ENCODE measurements at regions not wholly inside any gene's neighbourhood (a gene's known extent, or its start where the extent isn't known, plus 50 kb on each side); places are given as distances from the start of the nearest gene placed in this dataset.
"Not testable (repeated sequence)": the region's sequence is repeated elsewhere in the genome, so short reads cannot be mapped to it uniquely, and the experiment has no call there.

DNA sequence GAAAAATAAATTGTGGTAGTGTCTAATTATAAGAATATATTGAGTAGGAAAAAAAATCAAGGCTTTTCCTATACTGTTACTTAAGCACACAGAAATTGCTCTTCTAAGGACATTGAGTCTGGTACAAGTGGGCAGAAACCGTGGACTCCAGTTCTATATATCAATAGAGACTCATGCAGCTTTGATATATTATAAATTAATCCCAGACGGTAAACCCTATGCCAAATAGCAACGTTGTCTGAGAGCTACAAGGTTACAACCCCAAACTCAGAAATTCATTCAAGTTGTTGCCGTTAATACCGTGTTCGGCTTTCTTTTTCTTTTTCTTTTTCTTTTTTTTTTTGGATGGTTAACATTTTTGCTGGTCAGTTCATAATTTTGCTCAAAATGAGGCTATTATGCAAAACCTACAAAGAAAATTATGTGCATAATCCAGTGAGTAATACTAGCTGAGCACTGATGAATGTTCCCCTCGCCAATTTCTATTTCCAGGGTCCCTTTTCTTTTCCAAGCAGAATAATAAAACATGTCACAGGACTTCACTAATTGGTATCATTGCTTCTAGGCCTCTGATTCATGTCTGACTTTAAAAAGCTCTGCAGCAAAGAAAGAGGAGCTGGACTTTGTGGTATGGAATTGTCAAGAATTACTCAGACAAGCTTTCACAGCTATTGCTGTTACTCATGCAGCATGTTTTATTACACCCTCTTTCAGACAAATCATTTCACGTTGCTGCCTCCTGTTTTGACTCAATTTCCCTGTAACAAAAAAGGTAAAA is 737.7 kb downstream of the NLGN4X start:
- DNase-seq: no peak

- DNase-seq: no peak
These were observed 754.4 kb downstream of the NLGN4X start for GRCh38 chrX:5474282-5474681.

DNA sequence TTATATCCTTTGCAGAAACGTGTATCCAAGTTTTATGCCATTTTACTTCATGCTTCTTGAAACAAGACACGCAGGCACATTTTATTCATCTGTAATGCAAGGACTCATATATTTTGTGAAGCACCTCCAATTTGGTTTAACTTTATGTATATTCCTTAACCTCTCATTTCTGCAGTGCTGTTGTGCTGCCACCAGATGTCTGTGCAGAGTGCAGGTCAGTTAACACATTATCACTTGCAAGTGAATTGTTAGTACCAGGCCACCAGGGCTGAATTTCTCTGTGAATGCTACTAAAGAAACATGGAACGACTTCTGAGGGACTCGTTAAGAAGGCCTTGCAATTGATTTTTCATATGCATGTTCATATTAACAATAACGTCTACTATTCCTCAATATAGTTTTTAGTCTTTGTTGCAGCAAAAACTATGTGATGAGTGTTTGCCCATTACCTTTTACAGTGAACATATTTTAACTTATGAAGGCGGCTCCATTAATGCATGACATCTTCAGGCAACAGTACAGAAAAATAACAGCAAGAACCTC is 770.3 kb downstream of the NLGN4X start:
- peak; percentile 1 for DNase-seq

- DNase-seq: no peak
These were observed 779.3 kb downstream of the NLGN4X start for GRCh38 chrX:5449323-5449722.

DNA sequence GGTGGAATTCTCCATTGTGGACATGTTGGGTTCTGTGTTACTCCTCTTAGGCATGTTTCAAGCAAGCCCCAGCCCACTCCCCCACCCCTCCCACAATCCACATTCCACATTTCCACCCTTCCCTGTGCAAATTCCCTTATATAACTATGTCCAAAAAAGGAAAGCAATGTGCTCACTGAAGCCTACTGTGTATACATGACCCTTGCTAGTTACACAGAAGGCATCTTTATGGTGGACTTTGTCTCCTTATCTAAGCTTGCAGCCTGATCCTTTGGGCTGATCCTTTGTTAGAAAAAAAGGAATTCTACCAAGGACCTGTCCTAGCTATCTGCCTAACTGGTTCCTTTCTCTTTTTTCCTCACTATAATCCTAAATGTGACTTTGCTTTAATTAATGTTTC is 796.8 kb downstream of the NLGN4X start:
- DNase-seq: no peak

- no peak for DNase-seq
These were observed 803.5 kb downstream of the NLGN4X start for GRCh38 chrX:5425119-5425518.

DNA sequence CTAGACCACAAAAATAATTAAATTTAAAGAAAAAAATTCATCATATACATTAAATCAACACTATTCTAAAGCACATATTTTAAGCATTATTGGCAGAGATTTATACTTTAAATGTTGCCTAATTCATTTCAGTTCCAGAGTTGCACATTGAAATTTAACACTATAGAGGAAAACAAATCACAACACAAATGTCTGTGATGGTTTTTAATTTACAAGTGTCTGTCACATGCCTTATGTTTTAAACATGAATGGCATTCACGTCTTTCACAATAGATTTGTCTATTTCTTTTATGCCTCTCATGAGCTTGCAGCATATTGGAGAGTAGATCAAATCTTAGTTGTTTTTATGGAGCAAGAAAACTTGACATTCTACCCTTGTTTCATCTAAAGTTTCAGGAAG is 811.3 kb downstream of the NLGN4X start:
- no peak for DNase-seq

DNA sequence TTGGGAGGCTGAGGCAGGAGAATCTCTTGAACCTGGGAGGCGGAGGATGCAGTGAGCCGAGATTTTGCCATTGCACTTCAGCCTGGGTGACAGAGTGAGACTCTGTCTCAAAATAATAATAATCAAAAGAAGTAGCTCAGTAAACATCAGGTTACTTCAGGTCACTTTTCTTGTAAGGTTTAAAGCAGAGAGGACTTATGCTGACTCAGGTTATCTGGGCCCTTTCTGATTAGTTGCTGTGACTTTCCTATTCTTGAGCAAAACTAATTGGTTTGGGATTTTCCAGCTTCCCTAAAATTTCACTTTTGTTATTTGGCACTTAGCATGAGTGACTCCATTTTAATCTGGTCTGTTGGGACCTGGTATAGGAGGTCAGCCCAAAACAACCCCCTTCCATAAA is 812.9 kb downstream of the NLGN4X start:
- no peak for DNase-seq

- DNase-seq: no peak
These were observed 819.6 kb downstream of the NLGN4X start for GRCh38 chrX:5409106-5409505.

GRCh38 chrX:5402461-5402860 is 826.2 kb downstream of the NLGN4X start:
- DNase-seq: no peak

DNA sequence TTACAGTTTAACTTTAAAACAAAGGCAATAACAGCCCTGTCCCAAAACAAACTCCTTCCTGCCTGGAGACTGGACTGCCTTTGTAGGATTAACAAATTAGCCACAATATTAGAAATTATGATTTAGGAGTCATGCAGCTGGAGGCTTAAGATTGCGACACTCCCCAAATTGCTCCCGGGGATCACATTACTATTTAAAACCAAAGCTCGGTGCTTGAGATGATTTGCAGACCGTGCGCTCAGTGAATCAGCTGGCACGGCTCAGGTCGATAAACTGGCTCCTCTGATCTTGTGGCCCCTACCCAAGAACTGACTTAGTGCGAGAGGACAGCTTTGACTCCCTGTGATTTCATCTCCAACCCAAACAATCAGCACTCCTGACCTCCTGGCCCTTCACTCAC is 829.3 kb downstream of the NLGN4X start:
- no peak for DNase-seq

DNA sequence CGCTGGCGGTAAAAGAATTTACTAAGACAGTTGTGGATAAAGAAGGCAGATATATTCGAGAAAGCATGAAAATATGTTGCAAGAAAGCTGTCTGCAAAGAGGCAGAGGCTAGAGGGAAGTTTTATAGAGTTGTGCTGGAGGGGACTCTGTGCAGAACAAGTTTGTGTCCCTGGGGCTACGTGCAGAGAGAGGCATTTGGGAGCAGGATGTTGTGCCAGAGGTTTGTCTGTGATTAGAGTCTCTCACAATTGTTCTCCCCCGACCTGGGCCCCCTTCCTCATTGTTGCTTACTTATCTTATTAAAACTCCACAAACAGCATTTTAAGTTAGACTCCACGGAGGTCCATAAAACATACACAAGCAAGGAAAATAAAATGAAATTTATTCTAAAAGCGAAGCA is 831.3 kb downstream of the NLGN4X start:
- no peak for DNase-seq

- no peak for DNase-seq
These were observed 838.3 kb downstream of the NLGN4X start for GRCh38 chrX:5390376-5390775.

DNA sequence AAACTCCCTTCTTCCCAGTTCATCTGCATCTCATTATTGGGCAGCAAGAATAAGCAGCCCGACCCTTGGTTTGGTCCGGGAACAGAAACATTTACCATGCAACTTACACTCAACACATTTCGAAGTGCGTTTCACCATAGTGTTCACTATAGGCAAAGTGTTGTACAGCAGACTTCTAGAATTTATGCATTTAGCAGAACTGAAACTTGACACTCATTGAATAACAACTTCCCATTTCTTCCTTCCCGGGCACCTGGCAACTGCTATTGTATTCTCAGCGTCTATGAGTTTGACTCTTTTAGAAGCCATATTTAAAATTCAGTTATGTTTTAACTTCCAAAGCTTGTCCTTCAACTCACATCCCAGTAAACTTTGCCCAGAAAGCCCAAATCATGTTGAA is 840.6 kb downstream of the NLGN4X start:
- no peak for DNase-seq

GRCh38 chrX:5380426-5380825 is 848.2 kb downstream of the NLGN4X start:
- DNase-seq: no peak

GRCh38 chrX:5341902-5342301 is 886.8 kb downstream of the NLGN4X start:
- no peak for DNase-seq

- no peak for DNase-seq
These were observed 891.5 kb downstream of the NLGN4X start for GRCh38 chrX:5337160-5337559.

DNA sequence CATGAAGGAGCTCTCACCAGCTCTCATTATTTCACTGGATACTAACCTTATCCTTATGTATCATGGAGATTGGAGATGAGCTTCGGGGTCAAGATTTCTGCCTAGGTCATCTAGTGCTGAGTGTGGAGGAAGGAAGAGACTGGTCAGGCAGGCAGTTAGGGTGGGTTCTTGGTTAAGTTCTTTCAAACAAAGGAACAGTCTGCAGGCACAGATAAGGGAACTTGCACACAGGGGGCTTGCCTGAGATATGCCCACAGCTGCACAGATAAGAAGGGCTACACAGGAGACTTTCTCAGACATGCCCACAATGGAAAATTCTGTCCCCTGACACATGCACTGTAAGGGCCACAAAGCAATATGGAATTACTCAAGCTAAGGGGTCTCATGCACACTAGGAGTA is 904.1 kb downstream of the NLGN4X start:
- DNase-seq: no peak

- DNase-seq: no peak
These were observed 914.5 kb downstream of the NLGN4X start for GRCh38 chrX:5314148-5314547.

GRCh38 chrX:5307416-5307815 is 921.3 kb downstream of the NLGN4X start:
- no peak for DNase-seq

DNA sequence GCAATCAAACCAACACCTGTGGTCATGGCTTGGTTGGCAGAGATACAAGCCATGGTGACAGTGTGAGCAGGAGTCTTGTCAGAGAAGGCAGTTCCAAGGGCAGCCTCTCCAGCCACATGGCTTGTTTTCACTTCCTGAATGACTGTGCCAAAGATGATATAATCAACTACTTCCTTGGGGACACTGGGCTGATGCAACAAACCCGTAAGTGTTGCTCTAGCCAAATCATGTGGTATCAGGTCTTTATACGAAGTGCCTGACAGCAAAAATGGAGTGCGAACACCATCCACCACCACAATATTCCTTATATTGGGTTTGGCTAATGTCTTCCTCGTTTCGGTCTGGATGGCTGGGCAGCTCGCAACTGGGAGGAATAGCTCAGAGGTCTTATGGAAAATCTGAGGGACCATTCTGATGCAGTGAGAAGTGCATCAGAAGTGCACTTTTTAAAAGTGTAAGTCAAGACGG is 922.0 kb downstream of the NLGN4X start:
- DNase-seq: no peak

DNA sequence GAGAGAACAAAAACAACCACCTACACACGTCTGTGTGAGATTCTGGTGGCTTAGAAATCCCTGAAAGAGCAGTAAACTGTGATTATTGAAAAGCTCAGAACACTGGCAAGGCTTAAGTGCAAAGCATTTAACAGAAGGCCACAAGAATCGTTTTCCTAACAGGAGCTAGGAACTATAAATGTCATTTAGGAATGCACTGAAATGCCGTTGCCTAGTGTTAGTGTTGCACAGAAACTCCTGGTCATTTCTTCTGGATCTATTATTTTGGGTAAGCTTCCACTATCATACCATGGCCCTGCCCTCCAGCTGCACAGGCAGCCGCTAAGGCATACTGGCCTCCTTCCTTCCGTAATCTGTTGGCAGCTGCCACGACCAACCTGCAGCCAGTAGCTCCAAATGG is 923.2 kb downstream of the NLGN4X start:
- no peak for DNase-seq

GRCh38 chrX:5295004-5295403 is 933.7 kb downstream of the NLGN4X start:
- DNase-seq: no peak

DNA sequence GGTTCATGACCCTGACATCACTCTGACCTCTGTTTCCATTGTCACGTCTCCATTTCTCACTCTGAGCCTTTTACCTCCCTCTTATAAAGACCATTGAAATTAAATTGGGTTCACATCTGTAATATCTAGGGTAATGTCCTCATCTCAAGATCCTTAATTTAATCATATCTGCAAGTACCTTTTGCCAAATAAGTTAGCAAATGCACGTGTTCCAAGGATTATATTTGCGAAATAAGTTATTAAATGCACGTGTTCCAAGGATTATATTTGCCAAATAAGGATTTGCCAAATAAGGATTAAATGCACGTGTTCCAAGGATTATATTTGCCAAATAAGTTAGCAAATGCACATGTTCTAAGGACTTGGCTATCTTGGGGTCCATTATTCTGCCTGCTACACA is 938.0 kb downstream of the NLGN4X start:
- no peak for DNase-seq

DNA sequence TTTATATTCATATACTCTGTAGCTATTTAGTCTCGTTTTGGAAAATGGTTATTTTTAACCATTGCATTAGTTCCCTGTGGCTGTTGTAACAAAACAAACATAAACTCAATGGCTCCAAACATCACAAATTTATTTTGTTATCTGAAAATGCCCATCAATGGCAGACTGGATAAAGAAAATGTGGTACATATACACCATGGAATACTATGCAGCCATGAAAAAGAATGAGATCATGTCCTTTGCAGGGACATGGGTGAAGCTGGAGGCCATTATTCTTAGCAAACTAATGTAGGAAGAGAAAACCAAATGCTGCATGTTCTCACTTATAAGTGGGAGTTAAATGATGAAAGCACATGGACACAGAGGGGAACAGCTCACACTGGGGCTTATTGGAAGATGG is 938.7 kb downstream of the NLGN4X start:
- not testable (repeated sequence) for DNase-seq
